Astrocyte of the cerebellum (primary cell): ENCODE measurements at regions not wholly inside any gene's neighbourhood (a gene's known extent, or its start where the extent isn't known, plus 50 kb on each side); places are given as distances from the start of the nearest gene placed in this dataset.

ENCODE experiments used
- DNase-seq: peaks from one replicate; pipeline ENCODE4 v3.0.0-alpha.2; 2011; ENCODE audit warnings: low read depth
- H3K4me3 ChIP-seq: 2 replicates; pipeline ENCODE4 v1.5.1; 2011; ENCODE audit warnings: mild to moderate bottlenecking, low read depth, low read length, moderate library complexity
- in situ Hi-C: cut with HindIII; loops from 2 replicates; pipeline ENCODE4 v1.10.0; 2017; ENCODE audit warnings: low sequenced_read_pairs
- TF ChIP-seq, protein P1 (sequence below): IDR thresholded peaks from 2 replicates; pipeline ENCODE4 v1.5.1; 2012; ENCODE audit warnings: low read length, low read depth, moderate library complexity, mild to moderate bottlenecking; ENCODE audit errors: missing control alignments

DNA sequence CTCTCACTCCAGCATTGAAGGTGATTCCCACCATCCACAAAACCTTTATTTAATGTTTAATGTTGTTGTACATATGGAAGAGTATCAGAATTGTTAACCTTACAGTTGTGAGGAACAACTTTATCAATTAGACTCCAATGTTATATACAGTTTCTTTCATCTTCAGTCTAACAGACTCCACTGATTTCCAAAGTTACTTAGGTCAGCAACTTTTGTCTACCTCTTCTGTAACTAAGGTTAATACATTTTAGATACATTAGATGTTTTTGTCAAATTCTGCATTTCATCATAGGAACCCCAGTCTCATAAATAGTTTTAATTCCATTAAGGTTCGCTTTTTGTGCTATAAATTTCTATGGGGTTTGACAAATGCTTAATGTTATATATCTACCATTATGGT lies 223.9 kb upstream of the POM121L12 start:
- DNase-seq: no peak
- H3K4me3 ChIP-seq: no peak overlapping the region
- TF ChIP-seq, protein P1, sequence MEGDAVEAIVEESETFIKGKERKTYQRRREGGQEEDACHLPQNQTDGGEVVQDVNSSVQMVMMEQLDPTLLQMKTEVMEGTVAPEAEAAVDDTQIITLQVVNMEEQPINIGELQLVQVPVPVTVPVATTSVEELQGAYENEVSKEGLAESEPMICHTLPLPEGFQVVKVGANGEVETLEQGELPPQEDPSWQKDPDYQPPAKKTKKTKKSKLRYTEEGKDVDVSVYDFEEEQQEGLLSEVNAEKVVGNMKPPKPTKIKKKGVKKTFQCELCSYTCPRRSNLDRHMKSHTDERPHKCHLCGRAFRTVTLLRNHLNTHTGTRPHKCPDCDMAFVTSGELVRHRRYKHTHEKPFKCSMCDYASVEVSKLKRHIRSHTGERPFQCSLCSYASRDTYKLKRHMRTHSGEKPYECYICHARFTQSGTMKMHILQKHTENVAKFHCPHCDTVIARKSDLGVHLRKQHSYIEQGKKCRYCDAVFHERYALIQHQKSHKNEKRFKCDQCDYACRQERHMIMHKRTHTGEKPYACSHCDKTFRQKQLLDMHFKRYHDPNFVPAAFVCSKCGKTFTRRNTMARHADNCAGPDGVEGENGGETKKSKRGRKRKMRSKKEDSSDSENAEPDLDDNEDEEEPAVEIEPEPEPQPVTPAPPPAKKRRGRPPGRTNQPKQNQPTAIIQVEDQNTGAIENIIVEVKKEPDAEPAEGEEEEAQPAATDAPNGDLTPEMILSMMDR: no peak
- in situ Hi-C loops: no loop called here

DNA sequence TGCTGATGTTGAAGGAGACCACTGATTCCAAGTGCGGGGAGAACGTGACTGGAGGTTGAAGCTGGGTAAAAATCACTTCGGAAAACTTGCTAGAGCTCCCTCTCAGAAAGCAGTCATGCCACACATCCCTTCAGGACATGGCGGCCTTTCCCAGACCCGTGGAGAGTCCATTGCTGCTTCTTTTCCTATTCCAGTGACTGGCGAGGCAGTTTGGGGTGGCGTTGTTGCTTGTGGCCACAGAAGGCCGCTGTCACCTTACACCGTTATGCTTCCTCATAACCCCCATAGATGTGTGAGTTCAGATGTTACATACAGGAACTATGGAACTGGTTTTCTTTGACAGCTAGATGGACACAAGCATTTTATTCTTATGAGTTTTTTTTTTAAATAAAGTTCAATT lies 235.6 kb upstream of the POM121L12 start:
- TF ChIP-seq, protein P1: no peak
- in situ Hi-C loops: no loop called here
- no peak for DNase-seq
- H3K4me3 ChIP-seq: no peak overlapping the region

DNA sequence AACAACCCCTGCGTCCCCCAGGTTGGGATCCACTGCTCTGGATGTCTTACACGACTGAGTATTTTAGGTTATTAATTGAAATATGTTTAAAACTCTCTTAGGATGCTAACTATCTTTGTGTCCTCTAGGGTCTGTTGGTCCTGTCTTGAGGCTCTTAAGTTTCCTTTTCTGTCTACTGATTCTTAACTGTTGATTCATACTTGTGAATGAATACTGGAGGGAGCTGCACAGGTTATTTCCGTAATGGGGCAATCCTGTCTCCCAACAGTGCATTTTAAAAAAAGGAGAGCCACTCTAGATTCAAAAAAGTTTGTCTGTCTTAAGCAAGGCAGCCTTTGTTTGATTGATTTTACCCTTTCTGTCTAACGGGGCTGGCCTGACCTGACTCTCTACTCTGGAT lies 237.6 kb upstream of the POM121L12 start:
- H3K4me3 ChIP-seq: no peak overlapping the region
- TF ChIP-seq, protein P1: no peak
- no peak for DNase-seq
- in situ Hi-C loops: no loop called here

DNA sequence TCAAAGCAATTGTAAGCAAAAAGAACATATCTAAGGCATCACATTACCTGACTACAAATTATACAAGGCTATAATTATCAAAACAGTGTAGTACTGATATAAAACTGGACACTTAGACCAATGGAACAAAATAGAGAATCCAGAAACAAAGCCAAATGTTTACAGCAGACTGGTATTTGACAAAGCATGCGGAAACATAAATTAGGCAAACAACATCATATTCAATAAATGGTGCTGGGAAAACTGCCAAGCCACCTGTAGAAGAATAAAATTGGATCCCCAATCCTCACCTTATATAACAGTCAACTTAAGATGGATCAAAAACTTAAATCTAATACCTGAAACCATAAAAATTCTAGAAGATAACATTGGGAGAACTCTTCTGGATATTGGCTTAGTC lies 240.8 kb upstream of the POM121L12 start:
- H3K4me3 ChIP-seq: no peak overlapping the region
- no peak for DNase-seq
- TF ChIP-seq, protein P1: no peak
- in situ Hi-C loops: no loop called here

DNA sequence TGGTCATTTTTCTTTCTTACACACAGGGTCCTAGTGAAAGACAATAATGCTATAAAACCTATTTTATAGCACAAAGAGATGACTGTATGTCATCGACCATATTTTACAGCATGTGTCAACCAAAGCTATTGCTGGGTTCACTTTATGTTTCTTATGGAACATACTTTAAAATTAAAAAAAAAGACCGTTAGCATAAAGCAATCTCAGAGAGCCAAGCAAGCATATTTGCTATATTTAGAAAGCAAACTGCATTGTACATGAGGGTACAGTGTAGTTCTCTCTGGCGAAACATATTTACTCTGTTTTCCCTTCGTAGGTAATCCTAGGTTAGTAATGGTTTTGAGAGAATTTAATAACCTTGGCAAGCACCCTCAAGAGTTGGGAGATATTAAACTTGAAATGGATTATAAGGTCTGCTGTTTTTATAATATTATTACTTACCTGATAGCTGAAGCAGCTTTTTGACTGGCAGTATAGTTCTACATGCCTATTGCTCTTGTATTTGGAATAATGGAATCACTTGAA lies 244.2 kb upstream of the POM121L12 start:
- TF ChIP-seq, protein P1: no peak
- no peak overlapping the region for H3K4me3 ChIP-seq
- in situ Hi-C loops: no loop called here
- DNase-seq: no peak

DNA sequence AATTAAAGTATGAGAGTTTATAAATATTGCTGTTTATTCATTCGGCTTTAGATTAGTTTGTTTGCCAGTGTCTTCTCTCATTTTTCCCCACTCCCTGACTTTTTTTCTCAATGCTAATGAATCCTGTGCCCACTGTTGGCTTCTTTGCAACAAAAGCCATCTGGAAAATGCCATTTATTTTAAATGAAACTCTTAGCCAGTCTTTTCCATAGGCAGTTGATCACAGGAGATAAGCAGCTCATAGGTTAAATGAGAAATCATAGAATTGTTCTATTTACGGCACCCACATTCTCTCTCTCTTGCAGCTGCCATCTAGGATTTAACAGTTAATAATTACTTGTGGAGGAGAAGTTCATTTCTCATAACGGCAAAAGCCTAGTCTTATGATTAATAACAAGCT lies 249.3 kb upstream of the POM121L12 start:
- TF ChIP-seq, protein P1: no peak
- no peak overlapping the region for H3K4me3 ChIP-seq
- in situ Hi-C loops: no loop called here
- DNase-seq: no peak

DNA sequence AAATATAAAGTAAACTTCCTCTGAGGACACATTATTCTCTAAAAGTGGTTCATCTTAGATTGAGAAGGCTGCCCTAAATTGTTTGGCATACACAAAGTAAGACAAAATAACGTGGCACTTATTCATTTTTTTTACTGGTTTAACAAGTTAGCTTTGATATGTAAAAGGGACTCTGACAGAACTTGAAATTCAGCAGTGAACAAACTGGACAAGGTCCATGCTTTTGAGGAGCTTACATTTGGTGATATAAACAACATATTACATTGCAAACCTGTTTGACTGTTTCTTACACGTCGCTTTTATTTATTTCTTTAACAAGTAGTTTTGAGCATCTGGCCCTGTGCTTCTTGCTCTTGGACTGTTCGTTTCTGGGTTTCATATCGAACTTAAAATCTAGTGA lies 253.1 kb upstream of the POM121L12 start:
- H3K4me3 ChIP-seq: no peak overlapping the region
- no peak for DNase-seq
- in situ Hi-C loops: no loop called here
- TF ChIP-seq, protein P1: no peak
